ENCODE measurements at regions not wholly inside any gene's neighbourhood (a gene's known extent, or its start where the extent isn't known, plus 50 kb on each side); places are given as distances from the start of the nearest gene placed in this dataset.

GRCh38 chr4:110751183-110751582 lies 128.3 kb upstream of the PITX2 start:
- H3K4me1 ChIP-seq (ENCODE audit: low read depth), result no peaks in the 10 kb centered on the region
- DNase-seq (no peak), ATAC-seq (no peak)
- intact Hi-C loops (cut with DNase I, micrococcal nuclease), result no loop called here
- H3K36me3 ChIP-seq (ENCODE audit: low read depth), result no peaks in the 10 kb centered on the region
- no peak overlapping the region for H3K4me3 ChIP-seq
- TF ChIP-seq CTCF (IDR thresholded peaks at IDR 0.05), result no peak
- no peaks in the 10 kb centered on the region for H3K9me3 ChIP-seq

- ATAC-seq, result no peak
- intact Hi-C loops (cut with DNase I, micrococcal nuclease), result no loop called here
- Histone ChIP-seq H3K36me3 (ENCODE audit: low read depth) (no peaks in the 10 kb centered on the region), H3K9me3 (no peaks in the 10 kb centered on the region), H3K4me1 (ENCODE audit: low read depth) (no peaks in the 10 kb centered on the region), H3K4me3 (no peak overlapping the region)
- TF ChIP-seq CTCF (IDR thresholded peaks at IDR 0.05), result no peak
- DNase-seq, result no peak
Measured at GRCh38 chr4:110751986-110752385, 129.1 kb upstream of the PITX2 start.

- no peak for ATAC-seq
- intact Hi-C loops (cut with DNase I, micrococcal nuclease), result no loop called here
- no peaks in the 10 kb centered on the region for H3K36me3 ChIP-seq (ENCODE audit: low read depth)
- no peak overlapping the region for H3K4me3 ChIP-seq
- no peak for DNase-seq
- H3K4me1 ChIP-seq (ENCODE audit: low read depth), result no peaks in the 10 kb centered on the region
- no peaks in the 10 kb centered on the region for H3K9me3 ChIP-seq
- TF ChIP-seq CTCF (IDR thresholded peaks at IDR 0.05), result no peak
Measured at GRCh38 chr4:110753466-110753865, 130.6 kb upstream of the PITX2 start.

- H3K36me3 ChIP-seq (ENCODE audit: low read depth), result no peaks in the 10 kb centered on the region
- intact Hi-C loops (cut with DNase I, micrococcal nuclease), result no loop called here
- DNase-seq, result no peak
- no peak for TF ChIP-seq CTCF (IDR thresholded peaks at IDR 0.05)
- H3K9me3 ChIP-seq, result no peaks in the 10 kb centered on the region
- no peak overlapping the region for H3K4me3 ChIP-seq
- H3K4me1 ChIP-seq (ENCODE audit: low read depth), result no peaks in the 10 kb centered on the region
- ATAC-seq, result no peak
Measured at GRCh38 chr4:110754716-110755115, 131.8 kb upstream of the PITX2 start.

GRCh38 chr4:110769578-110769977 lies 146.7 kb upstream of the PITX2 start:
- no peak for ATAC-seq
- H3K4me3 ChIP-seq, result no peak overlapping the region

More at GRCh38 chr4:110769578-110769977, 146.7 kb upstream of the PITX2 start:
- Histone ChIP-seq H3K9me3 (no peaks in the 10 kb centered on the region), H3K36me3 (ENCODE audit: low read depth) (no peaks in the 10 kb centered on the region), H3K4me1 (ENCODE audit: low read depth) (no peaks in the 10 kb centered on the region)
- TF ChIP-seq CTCF (IDR thresholded peaks at IDR 0.05), result no peak
- no peak for DNase-seq
- intact Hi-C loops (cut with DNase I, micrococcal nuclease), result no loop called here

Measured in mucosa of descending colon (tissue), 3 donors.